NCI-H2171 treated with DMSO at 0.1 percent for 48 hours (cell line): ENCODE measurements at regions not wholly inside any gene's neighbourhood (a gene's known extent, or its start where the extent isn't known, plus 50 kb on each side); places are given as distances from the start of the nearest gene placed in this dataset.

Source experiments
- DNase-seq: peaks from one replicate; lab custom pipeline; 2025; lab: John Stamatoyannopoulos, UW

- DNase-seq = no peak
Observed at GRCh38 chr6:142561511-142562265, 259.9 kb downstream of the ADGRG6 start.

DNA sequence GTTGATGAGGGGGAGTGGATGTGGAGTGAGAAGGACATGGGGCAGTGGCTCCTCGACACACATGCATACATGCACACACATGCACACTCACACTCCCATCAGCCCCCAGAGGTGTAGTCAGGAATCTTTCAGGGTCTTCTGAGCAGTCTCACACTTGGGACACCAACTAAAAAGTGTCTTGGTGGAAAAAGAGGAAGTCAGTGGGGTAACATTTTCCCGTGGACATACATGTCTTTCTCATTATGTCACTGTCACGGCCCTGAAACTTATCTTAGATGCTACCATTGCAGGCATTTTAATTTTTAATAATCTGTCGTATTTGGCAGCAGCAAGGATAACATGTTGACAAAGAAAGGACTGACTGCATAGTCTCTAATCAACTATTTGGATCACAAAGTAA is 261.1 kb downstream of the ADGRG6 start:
- no peak for DNase-seq

DNA sequence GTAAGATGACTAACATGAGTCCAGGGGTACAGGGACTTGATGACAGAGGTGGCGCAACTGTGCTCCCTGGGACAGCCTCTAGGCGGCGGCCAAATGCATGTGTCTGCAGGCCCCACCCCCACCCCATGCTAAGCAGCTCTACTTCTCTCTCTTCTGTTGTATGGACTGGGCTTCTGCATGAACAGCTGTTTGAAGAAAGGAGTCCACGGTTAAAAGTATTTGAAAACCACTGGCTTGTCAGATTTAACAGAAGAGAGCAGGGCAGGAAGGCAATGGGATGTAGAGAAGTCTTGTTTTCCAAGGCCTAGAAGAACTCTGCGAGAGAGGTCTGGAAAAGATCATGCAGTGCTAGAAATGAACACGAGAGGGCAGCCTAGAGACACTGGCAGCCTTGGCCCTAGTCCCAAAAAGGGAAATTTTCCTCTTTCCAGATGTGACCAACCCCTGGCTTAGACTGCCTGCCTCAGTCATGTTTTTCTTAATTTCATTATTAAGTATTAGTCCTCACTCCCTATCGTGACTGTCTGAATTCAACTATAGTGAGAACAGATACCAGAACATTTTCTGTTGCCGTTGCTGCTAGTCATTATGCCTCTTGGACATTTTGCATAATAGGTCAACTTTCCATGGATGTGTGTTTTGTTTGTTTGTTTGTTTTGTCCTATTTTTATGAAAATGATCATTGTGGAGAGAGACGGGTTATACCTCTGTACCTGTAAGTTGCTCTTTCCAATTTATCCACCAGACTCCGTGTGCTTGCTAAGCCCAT is 265.0 kb downstream of the ADGRG6 start:
- DNase-seq = peak; percentile 52

DNA sequence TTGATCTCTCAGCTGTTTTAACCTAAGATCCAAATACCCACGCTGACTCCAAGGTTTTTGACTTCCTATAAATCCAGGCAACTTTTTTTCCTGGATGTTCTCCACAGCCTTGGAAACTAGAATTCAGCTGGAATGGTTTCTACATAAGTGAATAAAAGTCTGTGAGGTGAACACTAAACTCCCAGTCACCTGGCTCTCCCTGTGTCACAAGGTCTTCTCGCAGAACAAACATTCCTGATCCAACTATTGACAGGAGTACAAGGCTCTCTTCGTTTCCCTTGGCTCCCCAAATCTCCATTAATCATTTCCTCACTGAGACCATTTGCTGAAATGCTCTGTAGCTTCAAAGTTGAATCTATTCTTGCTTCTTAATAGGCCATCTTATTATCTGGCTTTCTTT is 265.7 kb downstream of the ADGRG6 start:
- DNase-seq = no peak

DNA sequence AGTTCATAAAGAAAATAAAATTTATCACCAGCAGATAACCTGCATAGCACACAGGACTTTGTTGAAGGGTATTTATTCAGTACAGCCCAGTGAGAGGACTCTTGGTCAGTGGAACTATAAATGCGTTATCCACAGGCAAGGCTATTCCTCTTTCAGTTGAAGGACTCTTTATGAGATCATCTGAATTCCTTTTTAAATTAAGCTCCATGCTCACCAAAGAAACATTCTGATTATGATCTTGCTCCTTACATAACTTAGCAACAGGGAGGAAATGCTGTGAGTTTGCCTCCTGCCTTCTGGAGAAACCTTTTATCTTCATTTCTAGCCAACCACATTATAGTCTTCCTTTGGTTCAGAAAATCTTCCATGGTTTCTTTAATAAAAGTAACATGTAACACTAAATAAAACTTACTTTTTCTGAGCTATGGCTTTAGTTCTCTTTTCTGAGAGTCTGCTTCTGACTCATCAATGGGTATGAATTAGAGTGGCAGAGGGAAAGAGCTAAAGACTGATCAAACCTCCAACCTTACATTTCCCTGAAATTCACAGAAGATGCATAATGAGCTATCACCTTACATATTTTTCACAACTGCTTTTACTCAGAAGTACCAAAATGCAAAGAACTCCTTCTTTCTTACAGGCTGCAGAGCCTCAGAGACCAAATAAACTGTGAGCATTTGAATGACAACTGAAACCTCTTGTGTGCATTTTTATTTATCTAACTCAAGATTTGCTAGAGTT is 267.2 kb downstream of the ADGRG6 start:
- no peak for DNase-seq

DNA sequence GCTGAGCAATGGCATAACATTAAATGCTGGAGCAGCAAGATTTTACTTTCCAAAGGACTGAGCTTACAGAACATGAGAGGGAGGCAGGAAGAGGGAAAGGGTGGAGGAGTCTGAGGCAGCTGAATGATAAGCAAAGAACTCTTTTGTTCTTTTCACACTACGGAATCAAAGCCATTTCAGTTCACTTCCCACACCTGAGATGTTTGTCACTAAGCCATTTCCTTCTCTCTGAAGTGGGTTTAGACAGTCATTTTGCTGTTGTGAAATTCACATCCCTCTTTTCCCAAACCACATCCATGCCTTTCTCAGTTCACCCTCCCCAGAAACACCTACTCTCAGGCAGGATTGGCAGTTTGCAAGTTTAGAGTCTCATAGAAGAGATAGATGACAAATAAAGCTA is 267.9 kb downstream of the ADGRG6 start:
- DNase-seq = no peak

- no peak for DNase-seq
Observed at GRCh38 chr6:142570221-142570671, 268.4 kb downstream of the ADGRG6 start.

DNA sequence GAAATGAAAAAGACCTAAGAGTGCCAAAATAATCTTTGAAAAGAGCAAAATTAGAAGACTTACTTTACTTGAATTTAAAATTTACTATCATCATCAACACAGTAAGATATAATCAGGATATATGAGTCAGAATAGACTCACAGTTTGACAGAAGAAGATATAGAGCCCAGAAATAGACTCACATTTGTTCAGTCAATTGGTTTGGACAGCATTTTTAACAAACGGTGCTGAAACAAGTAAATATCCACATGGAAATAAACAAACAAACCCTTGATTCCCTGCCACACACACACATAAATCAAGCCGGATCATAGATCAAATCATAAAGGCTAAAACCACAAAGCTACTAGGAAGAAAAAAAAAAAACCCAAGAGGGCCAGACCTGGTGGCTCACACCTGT is 291.1 kb downstream of the ADGRG6 start:
- DNase-seq = no peak

- no peak for DNase-seq
Observed at GRCh38 chr6:142597836-142598235, 296.0 kb downstream of the ADGRG6 start.

- no peak for DNase-seq
Observed at GRCh38 chr6:142601427-142601826, 299.6 kb downstream of the ADGRG6 start.

GRCh38 chr6:142602972-142603371 is 301.2 kb downstream of the ADGRG6 start:
- no peak for DNase-seq

GRCh38 chr6:142605922-142606485 is 304.2 kb downstream of the ADGRG6 start:
- DNase-seq = no peak

- no peak for DNase-seq
Observed at GRCh38 chr6:142612956-142613355, 311.1 kb downstream of the ADGRG6 start.

DNA sequence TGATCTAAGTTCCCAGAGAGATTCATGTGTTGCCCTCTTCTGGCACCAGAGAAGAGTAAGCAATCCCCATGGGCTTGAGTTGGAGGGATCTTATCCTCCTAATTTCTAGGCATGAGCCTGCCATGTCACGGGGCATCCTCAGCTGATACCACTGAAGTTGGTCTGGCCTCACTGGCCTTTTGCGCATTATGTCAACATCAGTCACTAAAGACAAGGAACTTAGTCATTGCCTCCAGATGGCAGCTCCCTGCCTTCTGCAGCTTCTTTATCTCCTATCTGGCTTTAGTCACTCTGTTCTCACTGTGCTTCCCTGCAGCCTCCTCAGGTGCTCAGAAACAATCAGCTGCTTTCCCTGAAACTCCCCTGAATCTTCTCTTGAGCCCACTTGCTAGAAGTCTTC is 312.2 kb downstream of the ADGRG6 start:
- DNase-seq = no peak

- DNase-seq = no peak
Observed at GRCh38 chr6:142617158-142617557, 315.4 kb downstream of the ADGRG6 start.

DNA sequence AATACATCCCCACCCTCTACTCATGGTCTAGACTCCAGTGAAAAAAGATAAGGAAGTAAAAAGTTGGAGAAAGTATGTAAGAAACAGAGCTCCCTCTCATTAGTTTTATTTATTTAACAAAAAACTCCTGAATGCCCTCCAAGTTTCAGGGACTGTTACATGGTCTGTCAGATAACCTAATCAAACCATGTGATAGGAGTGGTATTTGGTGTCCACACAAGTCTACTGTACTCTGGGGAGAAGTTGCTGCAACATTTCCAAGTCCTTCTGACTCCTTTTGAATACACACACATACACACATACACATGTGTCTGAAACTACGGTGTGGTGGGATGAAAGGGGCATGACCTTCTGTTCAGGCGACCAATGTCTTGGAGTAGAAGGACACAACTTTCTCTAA is 320.0 kb downstream of the ADGRG6 start:
- no peak for DNase-seq

- no peak for DNase-seq
Observed at GRCh38 chr6:142624978-142625715, 319.8 kb downstream of the HIVEP2 start.

DNA sequence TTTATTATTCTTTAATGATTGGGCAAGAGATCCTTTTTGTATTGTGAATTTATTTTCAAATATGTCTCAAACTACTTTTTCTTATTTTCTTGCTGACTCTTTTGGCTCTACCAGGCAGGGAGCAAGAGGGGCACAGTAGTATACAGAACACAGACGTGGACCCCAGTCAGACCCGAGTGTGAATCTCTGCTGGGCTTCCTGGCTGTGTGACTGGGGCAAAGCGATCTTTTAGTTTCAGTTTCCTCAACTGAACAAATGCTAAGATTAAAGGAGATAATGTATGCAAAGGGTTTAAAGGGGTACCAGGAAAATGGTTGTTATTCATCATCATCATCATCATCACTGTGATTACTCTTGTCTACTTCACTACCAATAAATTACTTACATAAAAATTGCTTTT is 317.5 kb downstream of the HIVEP2 start:
- DNase-seq = no peak

DNA sequence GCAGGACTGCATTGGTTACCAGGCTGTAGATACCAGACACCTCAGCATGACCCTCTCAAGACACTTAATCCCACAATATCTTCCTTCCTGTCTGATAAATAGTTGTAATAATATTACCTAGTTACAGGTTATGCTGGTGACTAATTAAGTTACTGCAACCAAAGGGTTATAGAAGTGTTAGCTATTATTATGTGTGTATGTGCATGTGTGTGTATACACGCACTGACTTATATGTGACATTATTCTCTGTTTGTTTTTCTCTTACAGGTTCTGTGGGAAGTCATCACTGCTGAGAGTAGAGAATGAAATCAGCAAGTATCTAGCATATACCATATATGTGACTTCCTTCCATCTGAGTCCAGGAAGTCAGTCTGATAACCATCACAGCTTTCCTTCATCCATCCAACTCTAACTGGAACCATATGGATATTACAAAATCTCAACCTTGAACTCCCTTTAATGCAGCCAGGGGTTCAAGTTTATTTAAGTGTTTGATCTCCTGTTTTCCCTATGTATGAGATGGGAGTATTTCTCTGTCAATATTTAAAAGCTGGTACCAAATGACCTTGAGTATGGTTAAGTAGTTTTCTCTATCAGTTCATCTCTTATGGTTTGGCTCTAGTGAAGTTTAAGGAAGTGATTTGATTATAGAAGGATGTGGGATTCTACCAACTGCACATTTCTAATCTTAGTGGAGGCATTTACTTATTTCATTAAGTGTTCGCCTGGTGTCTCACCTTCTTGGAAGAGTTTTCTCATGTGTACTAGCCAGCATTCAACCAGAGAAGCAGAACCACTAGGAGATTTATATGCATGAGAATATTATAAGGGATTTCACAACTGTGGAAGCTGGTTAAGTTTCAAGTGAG is 313.2 kb downstream of the HIVEP2 start:
- no peak for DNase-seq

DNA sequence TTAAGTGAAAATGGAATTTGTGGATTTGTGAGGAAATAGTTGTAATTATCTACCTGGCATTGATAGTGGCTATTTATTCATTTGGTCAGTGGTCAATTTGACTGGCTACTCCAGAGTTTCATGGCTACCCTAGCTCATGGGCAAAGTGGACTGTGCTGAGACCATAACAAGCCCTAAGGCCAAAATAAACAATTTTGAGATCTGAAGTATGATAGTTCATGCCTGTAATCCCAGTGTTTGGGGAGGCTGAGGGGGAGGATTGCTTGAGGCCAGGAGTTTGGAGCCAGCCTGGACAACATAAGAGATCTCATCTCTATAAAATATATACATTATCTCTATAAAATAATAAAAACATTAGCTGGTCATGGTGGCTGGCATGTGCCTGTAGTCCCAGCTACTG is 311.7 kb downstream of the HIVEP2 start:
- no peak for DNase-seq

DNA sequence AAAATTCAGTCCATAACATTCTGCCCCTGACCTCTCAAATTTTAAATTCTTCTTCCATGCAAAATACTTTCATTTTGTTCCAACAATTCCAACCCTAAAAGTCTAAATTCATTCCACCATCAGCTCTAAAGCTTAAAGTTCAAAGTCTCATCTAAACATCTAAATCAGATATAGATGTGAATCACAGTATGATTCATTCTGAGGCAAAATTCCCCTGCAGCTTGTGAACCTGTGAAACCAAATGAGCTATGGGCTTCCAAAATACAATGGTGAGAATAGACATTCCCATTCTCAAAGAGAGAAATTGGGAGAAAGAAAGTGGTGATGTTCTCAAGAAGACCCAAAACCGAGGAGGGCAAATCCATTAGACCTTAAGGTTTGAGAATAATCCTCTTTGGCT is 309.8 kb downstream of the HIVEP2 start:
- no peak for DNase-seq
